ENCODE measurements at regions not wholly inside any gene's neighbourhood (a gene's known extent, or its start where the extent isn't known, plus 50 kb on each side); places are given as distances from the start of the nearest gene placed in this dataset.
A peak's percentile ranks its signal among the peaks of the same experiment; 100 is the strongest.

GRCh38 chr2:41902897-41903296 is 144.9 kb upstream of the PKDCC start:
- no peaks in the 10 kb centered on the region for H3K36me3 ChIP-seq
- H3K9ac ChIP-seq = no peak overlapping the region
- no peaks in the 10 kb centered on the region for H3K27me3 ChIP-seq
- H3K4me3 ChIP-seq = no peak overlapping the region
- no peaks in the 10 kb centered on the region; the same call in 1 of the 2 replicates for H3K9me3 ChIP-seq
- no peak for TF ChIP-seq Cebpa-rat (IDR thresholded peaks at IDR 0.05)
- no peak overlapping the region for H3K27ac ChIP-seq
- no peaks in the 10 kb centered on the region for H4K20me1 ChIP-seq
- no peak overlapping the region for H3K4me2 ChIP-seq
- H3K4me1 ChIP-seq = peaks cover 12% of the 10 kb centered on the region

GRCh38 chr2:41903474-41904135 is 144.2 kb upstream of the PKDCC start:
- H3K27me3 ChIP-seq = no peaks in the 10 kb centered on the region
- H4K20me1 ChIP-seq = no peaks in the 10 kb centered on the region
- TF ChIP-seq Cebpa-rat (IDR thresholded peaks at IDR 0.05) = no peak
- H3K36me3 ChIP-seq = no peaks in the 10 kb centered on the region
- no peak overlapping the region for H3K4me2 ChIP-seq
- H3K27ac ChIP-seq = no peak overlapping the region
- peaks cover 12% of the 10 kb centered on the region for H3K4me1 ChIP-seq
- H3K9ac ChIP-seq = no peak overlapping the region
- H3K4me3 ChIP-seq = no peak overlapping the region
- H3K9me3 ChIP-seq = no peaks in the 10 kb centered on the region; the same call in 1 of the 2 replicates

GRCh38 chr2:41904459-41904858 is 143.4 kb upstream of the PKDCC start:
- Histone ChIP-seq H3K4me1 (peaks cover 15% of the 10 kb centered on the region), H4K20me1 (no peaks in the 10 kb centered on the region)

GRCh38 chr2:41905597-41906337 is 142.1 kb upstream of the PKDCC start:
- Histone ChIP-seq H3K4me3 (no peak overlapping the region), H3K4me2 (peak overlapping the region; percentile 51), H3K9ac (no peak overlapping the region), H3K9me3 (no peaks in the 10 kb centered on the region; the same call in 1 of the 2 replicates), H3K36me3 (no peaks in the 10 kb centered on the region), H4K20me1 (no peaks in the 10 kb centered on the region), H3K27ac (no peak overlapping the region), H3K27me3 (no peaks in the 10 kb centered on the region), H3K4me1 (peaks cover 19% of the 10 kb centered on the region)
- no peak for TF ChIP-seq Cebpa-rat (IDR thresholded peaks at IDR 0.05)

More at GRCh38 chr2:41904459-41904858, 143.4 kb upstream of the PKDCC start:
- no peak overlapping the region for H3K4me3 ChIP-seq
- H3K9ac ChIP-seq = no peak overlapping the region
- no peaks in the 10 kb centered on the region for H3K36me3 ChIP-seq
- H3K9me3 ChIP-seq = no peaks in the 10 kb centered on the region; the same call in 1 of the 2 replicates
- H3K27ac ChIP-seq = no peak overlapping the region
- H3K4me2 ChIP-seq = no peak overlapping the region
- H3K27me3 ChIP-seq = no peaks in the 10 kb centered on the region
- no peak for TF ChIP-seq Cebpa-rat (IDR thresholded peaks at IDR 0.05)

GRCh38 chr2:41906338-41906725 is 141.5 kb upstream of the PKDCC start:
- TF ChIP-seq Cebpa-rat (IDR thresholded peaks at IDR 0.05) = no peak
- Histone ChIP-seq H3K4me3 (no peak overlapping the region), H3K36me3 (no peaks in the 10 kb centered on the region), H3K9ac (no peak overlapping the region), H3K4me2 (peak overlapping the region; percentile 51), H3K27ac (no peak overlapping the region), H4K20me1 (no peaks in the 10 kb centered on the region), H3K27me3 (no peaks in the 10 kb centered on the region), H3K9me3 (no peaks in the 10 kb centered on the region; the same call in 1 of the 2 replicates), H3K4me1 (peaks cover 19% of the 10 kb centered on the region)

GRCh38 chr2:41907141-41907540 is 140.7 kb upstream of the PKDCC start:
- H3K36me3 ChIP-seq = no peaks in the 10 kb centered on the region
- H3K27me3 ChIP-seq = no peaks in the 10 kb centered on the region
- no peaks in the 10 kb centered on the region for H3K9me3 ChIP-seq
- no peak for TF ChIP-seq Cebpa-rat (IDR thresholded peaks at IDR 0.05)
- H3K4me2 ChIP-seq = no peak overlapping the region
- no peak overlapping the region for H3K27ac ChIP-seq
- H3K9ac ChIP-seq = no peak overlapping the region
- no peaks in the 10 kb centered on the region for H4K20me1 ChIP-seq
- no peak overlapping the region for H3K4me3 ChIP-seq
- H3K4me1 ChIP-seq = peaks cover 19% of the 10 kb centered on the region

- H4K20me1 ChIP-seq = no peaks in the 10 kb centered on the region
- no peaks in the 10 kb centered on the region for H3K27me3 ChIP-seq
- no peaks in the 10 kb centered on the region for H3K9me3 ChIP-seq
- H3K4me2 ChIP-seq = no peak overlapping the region
- no peak overlapping the region for H3K4me3 ChIP-seq
- H3K9ac ChIP-seq = no peak overlapping the region
- H3K4me1 ChIP-seq = peaks cover 19% of the 10 kb centered on the region
- no peak for TF ChIP-seq Cebpa-rat (IDR thresholded peaks at IDR 0.05)
- no peak overlapping the region for H3K27ac ChIP-seq
- no peaks in the 10 kb centered on the region for H3K36me3 ChIP-seq
Observed at GRCh38 chr2:41907771-41908207, 140.0 kb upstream of the PKDCC start.

- Histone ChIP-seq H4K20me1 (no peaks in the 10 kb centered on the region), H3K4me3 (no peak overlapping the region), H3K9me3 (no peaks in the 10 kb centered on the region), H3K4me2 (no peak overlapping the region), H3K36me3 (no peaks in the 10 kb centered on the region), H3K27ac (no peak overlapping the region), H3K4me1 (peaks cover 19% of the 10 kb centered on the region), H3K27me3 (no peaks in the 10 kb centered on the region), H3K9ac (no peak overlapping the region)
- no peak for TF ChIP-seq Cebpa-rat (IDR thresholded peaks at IDR 0.05)
Observed at GRCh38 chr2:41908349-41908748, 139.5 kb upstream of the PKDCC start.

- no peaks in the 10 kb centered on the region for H4K20me1 ChIP-seq
- peaks cover 8% of the 10 kb centered on the region for H3K9me3 ChIP-seq
- no peak overlapping the region for H3K9ac ChIP-seq
- TF ChIP-seq Cebpa-rat (IDR thresholded peaks at IDR 0.05) = no peak
- no peak overlapping the region for H3K27ac ChIP-seq
- no peaks in the 10 kb centered on the region for H3K27me3 ChIP-seq
- peaks cover 19% of the 10 kb centered on the region for H3K4me1 ChIP-seq
- H3K36me3 ChIP-seq = no peaks in the 10 kb centered on the region
- H3K4me2 ChIP-seq = peak overlapping the region; percentile 8; the same call in 1 of the 2 replicates
- no peak overlapping the region for H3K4me3 ChIP-seq
Observed at GRCh38 chr2:41909584-41909983, 138.2 kb upstream of the PKDCC start.

- H3K4me3 ChIP-seq = no peak overlapping the region
- H3K27ac ChIP-seq = no peak overlapping the region
- no peaks in the 10 kb centered on the region for H3K36me3 ChIP-seq
- H3K4me2 ChIP-seq = no peak overlapping the region; the same call in 1 of the 2 replicates
- H3K27me3 ChIP-seq = no peaks in the 10 kb centered on the region
- no peak for TF ChIP-seq Cebpa-rat (IDR thresholded peaks at IDR 0.05)
- H4K20me1 ChIP-seq = no peaks in the 10 kb centered on the region
- H3K9me3 ChIP-seq = peaks cover 9% of the 10 kb centered on the region
- H3K9ac ChIP-seq = no peak overlapping the region
- peaks cover 19% of the 10 kb centered on the region for H3K4me1 ChIP-seq
Observed at GRCh38 chr2:41910126-41910525, 137.7 kb upstream of the PKDCC start.
